D341Med (cell line): ENCODE measurements at regions not wholly inside any gene's neighbourhood (a gene's known extent, or its start where the extent isn't known, plus 50 kb on each side); places are given as distances from the start of the nearest gene placed in this dataset.

ENCODE experiments used
- DNase-seq: peaks from one replicate; pipeline ENCODE4 v3.0.0; 2012; ENCODE audit warnings: low spot score

DNA sequence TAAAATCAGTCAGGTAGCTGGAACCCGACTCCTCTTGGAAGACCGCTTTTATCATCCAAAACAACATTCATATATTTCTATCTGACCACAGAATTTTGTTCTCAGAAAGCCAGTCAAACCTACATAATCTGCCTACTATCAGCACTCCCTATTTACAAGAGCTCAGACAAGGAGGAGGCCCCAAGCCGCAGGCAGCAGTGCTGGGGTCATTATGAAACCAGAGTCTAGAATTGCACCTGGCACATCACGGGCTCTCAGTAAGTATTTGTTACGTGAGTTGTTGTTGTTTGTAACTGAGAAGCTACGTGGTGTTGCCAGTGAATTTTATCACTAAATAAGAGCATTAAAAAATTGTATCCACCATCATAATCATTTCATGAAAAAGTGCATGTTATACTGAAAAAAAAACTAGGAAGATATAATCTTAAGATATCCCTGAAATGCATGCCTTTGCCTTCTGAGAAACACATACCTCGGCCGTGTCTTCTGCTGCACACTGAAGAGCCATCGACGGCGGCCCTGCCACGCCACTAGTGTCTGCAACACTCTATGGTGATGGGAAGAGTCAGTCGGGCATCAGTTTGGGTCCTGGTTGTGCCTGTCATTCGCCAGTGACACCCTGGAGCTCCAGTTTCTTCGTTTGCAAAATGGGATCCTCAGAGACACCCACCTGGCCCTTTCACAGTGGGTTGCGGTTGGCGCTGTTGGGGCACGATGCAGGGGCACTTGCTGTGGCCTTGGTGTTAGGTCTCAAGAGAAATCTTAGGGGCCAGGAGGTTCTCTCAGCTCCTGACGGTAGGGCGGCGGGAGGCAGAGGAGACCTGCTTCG lies 505.9 kb downstream of the EIPR1 start:
- DNase-seq: no peak

DNA sequence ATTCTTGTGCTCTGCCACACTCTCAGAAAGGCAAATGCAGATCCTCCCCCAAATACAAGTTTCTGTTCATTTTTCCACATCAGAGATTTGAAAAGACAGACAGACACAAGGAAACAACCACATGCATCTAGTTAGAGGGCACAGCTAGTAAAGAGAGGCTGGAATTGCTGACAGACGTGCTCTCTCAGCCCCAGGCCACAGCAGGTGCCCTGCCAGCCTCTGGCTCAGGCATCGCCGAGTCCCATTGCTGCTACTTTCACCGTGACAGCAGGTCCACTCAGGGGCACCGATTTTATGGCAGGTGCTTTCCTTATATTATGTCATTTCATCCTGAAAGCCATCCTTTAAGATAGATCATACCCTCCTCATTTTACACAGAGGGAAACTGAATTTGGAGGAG lies 507.5 kb downstream of the EIPR1 start:
- DNase-seq: no peak

DNA sequence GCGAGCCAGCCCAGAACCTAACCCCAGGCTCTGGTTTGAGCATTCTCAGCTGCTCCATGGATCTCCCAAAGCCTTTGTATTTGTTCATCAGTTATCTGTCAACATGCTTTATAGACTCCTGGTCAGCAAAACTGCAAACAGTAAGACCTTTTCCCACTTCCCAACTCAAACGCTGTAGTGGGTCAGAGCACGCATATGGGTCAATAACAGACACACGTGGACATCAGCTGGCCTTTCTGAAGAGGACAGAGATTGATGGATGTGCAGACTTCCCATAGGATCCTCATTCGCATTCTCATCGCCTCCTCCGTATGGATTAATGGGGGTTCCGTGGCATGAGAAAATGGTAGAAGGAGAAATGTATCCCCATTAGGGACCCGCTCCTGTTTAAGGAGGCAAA lies 508.1 kb downstream of the EIPR1 start:
- DNase-seq: no peak

DNA sequence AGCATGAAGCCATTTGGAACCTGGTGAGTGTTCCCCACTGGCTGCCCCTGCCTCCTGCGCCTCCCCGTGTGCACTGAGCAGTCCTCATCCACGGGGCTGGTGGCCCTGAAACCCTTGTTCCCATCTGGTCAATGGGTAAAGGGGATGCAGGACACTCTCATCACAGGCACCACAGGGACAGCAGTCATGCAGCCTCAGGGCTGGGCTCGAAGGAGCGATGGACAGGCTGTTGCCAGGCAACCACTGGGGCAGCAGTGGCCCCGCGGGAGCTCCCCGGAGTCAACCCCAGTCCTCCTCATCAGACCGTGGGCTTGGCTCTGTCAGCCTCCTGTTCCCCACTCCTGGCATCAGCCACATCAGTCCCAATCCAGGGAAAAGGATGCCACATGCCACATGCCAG lies 509.5 kb downstream of the EIPR1 start:
- DNase-seq: no peak

DNA sequence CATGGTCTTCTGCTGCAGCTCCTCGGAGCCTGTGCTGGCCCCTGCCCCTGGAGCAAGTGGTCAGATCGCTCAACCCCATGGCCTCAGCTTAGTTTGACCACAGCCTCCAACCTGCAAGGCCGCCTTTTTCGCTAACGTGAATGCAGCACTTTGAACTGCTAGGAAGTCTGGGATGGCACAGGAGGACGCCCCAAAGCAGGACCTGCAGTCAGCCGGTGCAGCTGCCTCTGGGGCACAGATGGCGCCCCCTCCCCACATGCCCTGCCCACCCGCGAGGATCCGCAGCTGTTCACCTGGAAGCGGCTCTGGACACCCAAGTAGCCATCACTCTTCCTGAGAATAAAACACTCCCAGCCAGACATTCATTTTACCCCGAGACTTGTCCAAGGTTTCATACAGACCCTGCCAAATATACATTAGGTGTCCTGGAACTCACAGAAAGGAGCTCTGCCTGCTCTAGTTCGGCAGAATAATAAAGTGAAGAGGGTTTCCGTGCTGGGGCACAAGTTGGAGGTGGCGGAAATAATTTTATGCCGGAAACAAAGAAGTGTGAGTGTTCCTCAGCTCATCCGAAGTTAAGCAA lies 510.1 kb downstream of the EIPR1 start:
- DNase-seq: no peak

DNA sequence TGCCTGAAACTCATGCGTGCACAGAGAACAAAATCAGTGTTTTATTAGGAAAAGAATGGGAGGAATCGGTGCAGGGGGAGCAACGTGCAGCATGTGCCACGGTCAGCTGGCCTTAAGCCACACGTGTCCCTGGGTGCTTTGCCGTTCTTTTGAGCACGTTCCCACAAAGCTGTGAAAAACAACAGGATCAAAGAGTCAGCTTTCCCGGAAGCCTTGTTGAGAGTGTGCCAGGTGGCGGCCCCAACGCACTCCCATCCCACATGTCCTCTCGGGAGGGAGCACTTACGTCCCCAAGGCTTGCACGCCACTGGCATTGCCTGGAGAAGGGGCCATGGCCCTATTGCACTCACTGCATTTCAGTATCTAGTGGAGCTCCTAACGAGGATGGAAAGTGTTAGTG lies 511.2 kb downstream of the EIPR1 start:
- no peak for DNase-seq

DNA sequence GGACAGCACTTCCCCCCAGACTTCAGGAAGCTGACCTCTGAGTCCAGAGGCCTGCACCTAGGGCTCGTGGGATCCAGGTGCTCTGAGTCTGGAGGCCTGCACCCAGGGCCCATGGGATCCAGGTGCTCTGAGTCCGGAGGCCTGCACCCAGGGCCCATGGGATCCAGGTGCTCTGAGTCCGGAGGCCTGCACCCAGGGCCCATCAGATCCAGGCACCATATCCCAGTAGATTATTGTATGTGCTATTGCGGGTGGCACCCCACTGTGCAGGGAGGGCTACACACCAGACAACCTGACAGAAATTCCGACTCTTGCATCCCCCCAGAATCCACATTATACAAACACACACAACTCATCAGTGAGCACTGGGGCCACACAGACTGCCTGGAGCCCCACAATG lies 515.2 kb downstream of the EIPR1 start:
- DNase-seq: no peak

DNA sequence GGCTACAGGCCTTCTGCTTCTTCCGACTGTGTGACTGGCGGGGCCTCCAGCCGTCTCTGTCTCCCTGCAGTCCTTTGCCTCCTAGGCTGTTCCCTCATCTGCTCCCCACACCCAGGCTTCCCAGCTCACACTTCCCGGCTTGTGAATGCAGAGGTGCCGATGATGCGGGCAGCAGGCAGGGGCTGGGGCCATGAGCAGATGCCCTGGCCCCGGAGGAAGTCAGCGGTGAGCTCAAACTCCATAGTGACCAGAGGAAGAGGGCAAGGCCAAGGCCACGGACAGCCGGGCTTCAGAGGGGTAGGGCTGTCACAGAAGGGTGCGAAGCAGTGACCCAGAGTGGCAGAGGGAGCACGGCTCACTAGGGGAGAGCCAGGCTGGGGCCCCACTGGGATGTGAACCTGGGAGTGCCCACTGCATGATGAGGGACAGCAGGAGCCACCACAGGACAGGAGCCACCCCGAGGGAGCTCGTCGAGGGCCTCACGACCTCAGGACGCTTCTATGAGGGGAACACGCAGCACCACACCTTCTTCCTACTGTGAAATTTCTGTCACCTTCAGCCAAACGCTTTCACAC lies 515.9 kb downstream of the EIPR1 start:
- no peak for DNase-seq

DNA sequence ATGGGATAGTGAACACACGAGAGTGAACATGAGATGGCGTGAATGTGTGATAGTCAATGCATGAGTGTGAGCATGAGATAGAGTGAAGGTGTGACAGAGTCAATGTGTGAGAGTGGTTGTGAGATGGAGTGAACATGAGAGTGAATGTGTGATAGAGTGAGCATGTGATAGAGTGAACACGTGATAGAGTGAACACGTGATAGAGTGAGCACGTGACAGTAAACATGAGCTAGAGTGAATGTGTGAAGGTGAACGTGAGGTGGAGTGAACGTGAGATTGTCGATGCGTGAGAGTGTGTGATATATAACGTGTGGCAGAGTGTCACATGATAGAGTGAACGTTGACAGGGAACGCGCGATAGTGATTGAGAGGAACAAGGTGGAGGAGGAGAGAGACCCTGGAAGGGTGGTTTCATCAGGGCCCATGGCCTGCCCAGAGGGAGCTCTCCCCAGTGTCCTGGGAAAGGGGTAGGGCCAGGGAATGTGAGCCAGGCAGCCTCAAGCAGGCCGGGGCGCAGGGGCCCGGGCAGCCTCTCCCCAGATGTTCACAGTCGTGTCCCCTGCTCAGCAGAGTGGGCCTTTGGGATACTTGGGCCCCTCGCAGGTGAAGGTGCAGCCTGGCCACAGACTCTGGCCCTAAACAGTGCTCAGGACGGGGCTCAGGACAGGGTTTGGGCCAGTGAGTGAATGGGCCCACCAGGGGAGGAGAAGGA lies 516.9 kb downstream of the EIPR1 start:
- DNase-seq: no peak

DNA sequence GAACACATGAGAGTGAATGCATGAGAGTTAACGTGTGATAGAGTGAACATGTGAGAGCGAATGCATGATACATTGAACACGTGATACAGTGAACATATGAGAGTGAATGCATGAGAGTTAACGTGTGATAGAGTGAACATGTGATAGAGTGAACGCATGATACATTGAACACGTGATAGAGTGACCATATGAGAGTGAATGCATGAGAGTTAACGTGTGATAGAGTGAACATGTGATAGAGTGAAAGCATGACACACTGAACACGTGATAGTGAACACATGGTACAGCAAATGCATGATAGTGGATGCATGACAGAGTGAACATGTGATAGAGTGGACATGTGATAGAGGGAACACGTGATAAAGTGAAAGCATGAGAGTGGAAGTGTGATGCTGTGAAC lies 517.9 kb downstream of the EIPR1 start:
- no peak for DNase-seq

DNA sequence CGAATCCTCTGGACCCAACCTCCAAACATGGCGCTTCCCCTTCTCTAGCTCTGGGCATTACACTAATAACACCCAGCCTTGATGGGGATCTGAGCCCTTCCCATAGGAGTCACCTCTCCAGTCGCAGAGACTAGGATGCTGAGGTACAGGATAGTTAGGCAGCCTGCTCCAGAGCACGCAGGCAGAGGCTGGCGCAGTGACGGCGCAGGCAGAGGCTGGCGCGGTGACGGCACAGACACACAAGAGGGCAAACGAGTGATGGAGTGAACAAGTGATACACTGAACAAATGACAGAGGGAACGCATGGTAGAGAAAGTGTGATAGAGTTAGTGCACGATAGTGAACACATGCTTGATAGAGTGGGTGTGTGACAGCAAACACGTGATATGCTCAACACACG lies 518.5 kb downstream of the EIPR1 start:
- no peak for DNase-seq

DNA sequence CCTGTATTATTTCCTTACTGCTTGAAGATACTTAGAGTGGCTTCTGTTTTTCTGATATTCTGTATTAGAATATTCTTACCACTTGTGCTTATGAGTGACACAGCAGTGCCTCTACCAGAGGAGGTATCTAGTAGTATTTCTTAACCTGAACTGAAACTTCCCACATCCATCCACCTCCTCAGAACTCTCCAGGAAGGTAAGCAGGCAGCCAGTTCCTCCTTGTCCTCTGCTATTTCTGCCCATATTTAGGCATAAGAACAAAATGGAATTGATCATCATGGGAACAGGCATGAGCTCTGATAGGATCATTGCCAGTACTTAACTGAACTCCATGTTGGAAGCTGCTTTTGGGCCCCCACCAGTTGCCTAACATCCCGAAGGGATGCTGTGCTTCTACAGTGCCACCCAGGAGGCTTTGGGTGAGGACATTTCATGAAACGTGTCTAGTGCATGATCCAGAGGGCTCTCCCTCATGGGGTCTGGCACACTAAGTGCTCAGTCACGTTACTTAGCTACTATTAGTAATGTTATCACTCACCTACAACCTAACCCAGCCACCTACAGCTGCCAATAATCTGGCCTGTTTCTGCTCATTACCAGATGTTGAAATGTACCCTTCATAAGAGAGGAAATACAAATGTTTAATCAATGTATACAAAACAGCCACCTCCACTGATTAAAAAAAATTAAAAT lies 520.7 kb downstream of the EIPR1 start:
- no peak for DNase-seq

DNA sequence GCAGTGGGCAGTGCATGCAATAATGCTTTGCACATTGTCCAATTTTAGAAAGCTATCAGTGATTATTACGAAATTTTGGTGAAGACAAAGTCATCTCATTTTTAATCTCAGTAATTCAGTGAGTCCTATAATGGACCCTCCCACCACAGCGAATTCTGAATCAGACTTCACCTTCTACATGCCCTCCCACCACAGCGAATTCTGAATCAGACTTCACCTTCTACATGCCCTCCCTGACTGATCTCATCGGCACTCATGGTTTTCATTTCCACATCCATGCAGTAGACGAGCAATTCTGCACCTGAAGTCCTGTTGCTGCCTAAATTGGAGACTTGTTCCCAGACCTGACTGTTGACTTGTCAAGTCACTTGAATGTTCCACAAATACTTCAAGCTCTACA lies 522.3 kb downstream of the EIPR1 start:
- no peak for DNase-seq

DNA sequence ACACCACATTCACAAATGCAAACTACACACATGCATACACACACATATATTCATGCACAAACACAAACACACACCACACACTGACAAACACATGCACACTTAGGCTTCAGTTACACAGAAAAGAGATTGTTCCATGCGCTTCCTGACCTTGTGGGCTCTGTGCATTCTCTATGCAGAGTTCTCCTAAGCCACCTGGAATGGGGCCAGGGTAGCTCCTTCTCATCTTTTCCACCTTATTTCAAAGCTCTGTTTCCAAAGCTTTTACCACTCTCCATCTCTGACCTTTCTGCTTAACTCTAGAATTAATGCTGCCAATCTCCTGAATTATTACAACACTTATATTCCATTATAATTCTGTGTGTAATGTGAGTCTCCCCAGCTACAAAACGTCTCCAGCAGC lies 522.3 kb upstream of the MYT1L start:
- DNase-seq: no peak

DNA sequence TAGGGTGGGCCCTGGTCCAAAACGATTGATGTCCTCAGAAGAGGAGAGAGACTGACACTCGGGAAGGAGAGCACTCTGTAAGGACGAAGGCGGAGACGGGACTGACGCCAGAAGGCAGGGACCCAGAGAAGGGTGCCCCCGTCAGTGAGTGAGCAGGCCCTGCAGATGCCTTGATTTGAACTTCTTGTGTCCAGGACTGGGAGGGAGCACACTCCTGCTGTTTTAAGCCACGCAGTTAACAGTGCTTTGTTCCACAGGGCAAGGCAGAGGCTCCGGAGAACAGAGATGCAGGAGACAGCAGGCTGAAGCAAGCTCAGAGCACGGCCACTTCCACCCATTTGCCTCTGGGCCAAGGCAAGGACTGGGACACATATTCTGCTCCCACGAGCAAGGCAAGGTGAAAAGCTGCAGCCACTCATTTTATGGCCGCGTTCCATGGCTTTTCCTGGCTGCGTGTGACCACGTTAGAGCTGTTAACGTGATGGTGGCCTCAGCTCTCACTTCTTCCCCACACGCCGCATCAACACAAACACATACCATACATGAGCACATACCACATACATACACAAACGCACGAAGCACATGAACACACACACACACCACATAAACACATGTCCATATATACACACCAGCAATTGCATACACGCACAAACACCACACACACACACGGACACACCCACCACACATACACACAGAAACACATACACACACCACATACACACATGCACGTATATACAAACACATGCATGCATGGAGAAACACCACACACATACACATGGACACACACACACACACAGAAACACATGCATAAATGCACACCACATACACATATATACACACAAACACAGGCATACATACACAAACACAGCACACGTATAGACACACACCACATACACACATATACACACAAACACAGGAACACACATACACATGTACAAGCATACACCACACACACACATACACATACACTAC lies 521.0 kb upstream of the MYT1L start:
- DNase-seq: no peak

DNA sequence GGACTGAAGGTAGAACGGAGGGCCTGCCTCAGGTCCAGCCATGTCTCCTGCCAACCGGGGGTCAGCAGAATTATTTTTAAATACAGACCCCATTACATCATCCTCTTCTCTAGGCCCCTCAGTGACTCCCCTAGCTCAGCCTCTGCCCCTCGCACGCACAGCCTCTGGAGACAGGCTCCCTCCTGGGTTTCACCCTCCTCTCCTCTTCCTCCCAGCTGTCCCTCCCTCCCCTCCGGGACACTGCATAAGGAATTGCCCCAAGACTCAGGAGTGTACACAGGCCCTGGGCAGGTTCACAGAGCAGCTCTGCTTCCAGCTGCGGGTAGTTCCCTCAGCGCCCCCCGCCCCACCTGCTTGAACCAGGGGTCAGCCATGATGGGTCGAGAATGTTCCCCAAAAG lies 520.2 kb upstream of the MYT1L start:
- no peak for DNase-seq

DNA sequence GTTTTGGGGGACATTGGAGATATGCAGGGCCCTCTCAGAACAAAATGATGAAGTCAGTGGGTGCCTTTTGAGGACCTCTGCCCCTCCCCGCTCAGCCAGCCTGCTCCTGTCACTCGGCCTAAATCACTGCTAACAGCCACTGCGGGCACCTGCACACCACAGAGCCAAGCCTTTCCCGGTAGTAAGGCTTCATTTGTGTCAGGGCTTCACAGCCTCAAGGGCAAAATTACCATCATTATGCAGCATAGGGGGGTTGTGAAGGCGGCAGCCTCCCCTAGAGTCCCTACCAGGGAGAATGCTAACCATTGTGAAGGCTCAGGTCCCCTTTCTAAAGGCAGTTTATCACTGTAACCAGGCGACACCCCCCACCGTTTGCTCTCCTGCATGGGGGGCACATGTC lies 519.8 kb upstream of the MYT1L start:
- DNase-seq: no peak

DNA sequence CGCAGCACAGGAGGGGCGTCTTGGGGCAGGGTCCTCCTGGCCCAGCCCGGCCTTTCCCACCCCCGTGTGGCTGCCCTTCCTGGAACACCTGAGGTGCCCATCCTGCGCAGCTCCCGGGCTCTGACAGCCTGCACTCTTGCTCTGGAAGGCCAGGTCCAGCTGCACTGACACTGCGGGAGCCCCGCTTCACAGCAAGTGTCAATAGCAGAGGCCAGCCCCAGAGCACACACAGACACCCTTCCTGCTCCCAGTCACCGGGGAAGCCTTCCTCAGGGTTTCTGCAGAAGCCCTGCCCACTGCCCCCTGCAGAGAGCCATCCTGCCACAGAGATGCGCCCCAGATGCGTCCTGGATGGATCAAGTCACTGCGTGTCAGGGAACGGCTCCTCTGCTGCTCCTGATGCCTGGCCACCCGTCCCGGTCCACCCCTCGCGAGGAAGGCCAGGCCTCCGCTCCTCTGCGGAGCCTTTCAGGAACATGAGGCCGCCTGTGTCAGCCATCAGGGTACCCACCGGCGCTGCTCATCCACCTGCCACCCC lies 519.2 kb upstream of the MYT1L start:
- DNase-seq: no peak

DNA sequence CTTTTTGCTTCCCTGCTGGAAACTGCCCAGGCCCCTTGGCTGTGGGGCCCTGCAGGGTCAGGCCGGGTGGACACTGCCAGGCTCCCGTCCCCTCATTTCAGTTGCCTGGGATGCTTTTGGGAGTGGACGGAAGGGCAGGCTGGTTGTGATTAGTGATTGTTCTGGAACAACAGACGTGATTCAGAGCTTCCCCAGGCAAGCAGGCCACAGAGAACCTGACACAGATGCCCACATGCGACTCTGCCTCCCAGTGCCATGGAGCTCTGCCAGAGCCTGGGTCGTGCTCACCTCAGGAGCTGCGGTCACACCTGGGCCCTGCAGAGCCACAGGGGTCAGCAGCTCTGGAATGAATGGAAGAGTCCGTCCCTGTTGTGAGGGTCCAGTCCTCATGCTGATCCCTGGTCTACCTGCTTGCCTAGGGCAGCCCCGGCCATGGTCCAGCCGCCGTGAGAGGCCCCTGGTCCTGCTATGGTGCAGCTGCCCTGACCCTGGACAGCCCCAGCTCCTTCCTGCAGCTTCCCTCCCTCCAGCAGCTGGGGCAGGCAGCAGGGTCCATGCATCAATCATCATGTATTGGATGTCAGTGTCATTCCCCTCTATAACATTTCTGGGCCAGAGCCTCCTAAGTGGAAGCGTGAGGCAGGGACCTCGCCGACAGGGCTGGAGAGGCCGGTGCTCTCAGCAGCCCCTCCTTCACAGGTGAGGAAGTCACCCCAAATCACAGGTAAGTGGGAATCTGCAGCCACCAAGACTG lies 518.6 kb upstream of the MYT1L start:
- no peak for DNase-seq

DNA sequence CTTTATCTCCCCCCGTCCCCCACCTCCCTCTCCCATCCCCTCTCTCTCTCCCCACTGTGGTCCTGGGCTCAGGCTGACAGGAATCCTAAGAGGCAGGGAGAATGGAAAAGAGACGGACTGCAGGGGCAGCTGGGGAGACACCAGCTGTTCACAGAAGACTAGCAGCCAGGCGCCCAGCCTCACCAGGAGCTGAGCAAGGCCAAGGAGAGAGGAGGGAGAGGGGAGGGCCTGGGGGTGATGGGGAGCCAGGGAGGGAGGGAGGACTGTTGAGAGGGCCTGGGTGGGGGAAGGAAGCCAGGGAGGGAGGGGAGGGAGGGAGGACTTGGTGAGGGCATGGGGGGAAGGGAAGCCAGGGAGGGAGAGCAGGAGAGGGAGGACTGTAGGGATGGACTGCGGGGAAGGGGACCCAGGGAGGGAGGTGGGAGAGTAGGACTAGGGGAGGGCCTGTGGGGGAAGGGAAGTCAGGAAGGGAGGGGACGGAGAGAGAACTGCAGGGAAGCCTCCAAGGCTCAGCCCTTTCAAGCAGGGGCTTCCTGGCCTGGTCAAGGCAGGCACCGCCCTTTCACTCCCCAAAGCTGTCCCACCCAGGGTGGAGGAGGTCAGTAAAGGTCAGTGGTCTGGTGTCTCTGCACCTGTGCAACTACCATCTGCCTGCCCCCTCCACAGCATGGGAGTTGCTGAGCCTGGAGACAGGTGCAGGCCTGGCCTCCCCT lies 517.7 kb upstream of the MYT1L start:
- DNase-seq: no peak
